GM18858 (cell line): ENCODE measurements at regions not wholly inside any gene's neighbourhood (a gene's known extent, or its start where the extent isn't known, plus 50 kb on each side); places are given as distances from the start of the nearest gene placed in this dataset.
"Not testable (repeated sequence)": the region's sequence is repeated elsewhere in the genome, so short reads cannot be mapped to it uniquely, and the experiment has no call there.

ENCODE experiments used
- ATAC-seq: cut with Tn5 transposase; IDR thresholded peaks from one replicate; pipeline ENCODE4 v1.9.1; 2021; ENCODE audit not compliant: unreplicated experiment

GRCh38 chr5:82901281-82901888 is 175.8 kb downstream of the TMEM167A start:
- no peak for ATAC-seq

GRCh38 chr5:82894716-82895115 is 182.5 kb downstream of the TMEM167A start:
- ATAC-seq, result no peak

GRCh38 chr5:82889088-82889487 is 188.1 kb downstream of the TMEM167A start:
- no peak for ATAC-seq

- ATAC-seq, result no peak
These were observed 190.3 kb downstream of the TMEM167A start for GRCh38 chr5:82886911-82887310.

GRCh38 chr5:82885627-82886389 is 191.4 kb downstream of the TMEM167A start:
- ATAC-seq, result peak; percentile 41

GRCh38 chr5:82884821-82885471 is 192.2 kb downstream of the TMEM167A start:
- ATAC-seq, result no peak

- ATAC-seq, result no peak
These were observed 194.9 kb downstream of the TMEM167A start for GRCh38 chr5:82882316-82882715.

- ATAC-seq, result peak; percentile 43
These were observed 195.5 kb downstream of the TMEM167A start for GRCh38 chr5:82881571-82882174.

GRCh38 chr5:82879089-82879488 is 198.1 kb downstream of the TMEM167A start:
- ATAC-seq, result no peak

- no peak for ATAC-seq
These were observed 203.7 kb downstream of the TMEM167A start for GRCh38 chr5:82873452-82873851.

GRCh38 chr5:82872321-82873288 is 204.6 kb downstream of the TMEM167A start:
- not testable (repeated sequence) for ATAC-seq

- no peak for ATAC-seq
These were observed 211.6 kb downstream of the TMEM167A start for GRCh38 chr5:82865625-82866024.

GRCh38 chr5:82863266-82863665 is 213.9 kb downstream of the TMEM167A start:
- ATAC-seq, result no peak

GRCh38 chr5:82862711-82863110 is 214.5 kb downstream of the TMEM167A start:
- ATAC-seq, result no peak

GRCh38 chr5:82862261-82862660 is 214.9 kb downstream of the TMEM167A start:
- no peak for ATAC-seq

- no peak for ATAC-seq
These were observed 215.5 kb downstream of the TMEM167A start for GRCh38 chr5:82861701-82862100.

- ATAC-seq, result no peak
These were observed 217.6 kb downstream of the TMEM167A start for GRCh38 chr5:82859451-82860140.

- ATAC-seq, result no peak
These were observed 218.8 kb downstream of the TMEM167A start for GRCh38 chr5:82858151-82859025.
